AG08395 (cell line): ENCODE measurements at regions not wholly inside any gene's neighbourhood (a gene's known extent, or its start where the extent isn't known, plus 50 kb on each side); places are given as distances from the start of the nearest gene placed in this dataset.
"Not testable (repeated sequence)": the region's sequence is repeated elsewhere in the genome, so short reads cannot be mapped to it uniquely, and the experiment has no call there.

Experiments
- DNase-seq: peaks from one replicate; pipeline ENCODE4 v3.0.0; 2012; ENCODE audit warnings: mixed read lengths, low spot score

DNA sequence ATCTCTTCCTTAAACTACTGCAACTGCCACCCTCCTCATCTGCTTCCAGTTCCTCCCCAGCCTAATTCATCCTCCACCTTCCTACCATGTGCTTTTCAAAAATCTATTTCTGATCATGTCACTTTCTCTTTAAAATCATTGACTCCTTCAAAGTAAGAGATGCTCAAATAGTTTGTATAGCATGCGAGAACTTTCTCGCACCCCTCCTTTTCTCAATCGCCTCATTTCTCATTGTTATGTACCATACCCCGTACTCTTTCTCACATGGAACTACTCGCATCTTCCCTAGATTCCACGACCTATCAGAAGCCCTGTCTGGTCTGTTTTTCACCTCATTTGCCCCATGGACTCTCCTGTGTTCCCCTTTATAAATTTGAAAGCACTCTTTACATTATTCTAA is 238.2 kb downstream of the NRIP1 start:
- DNase-seq, result no peak

DNA sequence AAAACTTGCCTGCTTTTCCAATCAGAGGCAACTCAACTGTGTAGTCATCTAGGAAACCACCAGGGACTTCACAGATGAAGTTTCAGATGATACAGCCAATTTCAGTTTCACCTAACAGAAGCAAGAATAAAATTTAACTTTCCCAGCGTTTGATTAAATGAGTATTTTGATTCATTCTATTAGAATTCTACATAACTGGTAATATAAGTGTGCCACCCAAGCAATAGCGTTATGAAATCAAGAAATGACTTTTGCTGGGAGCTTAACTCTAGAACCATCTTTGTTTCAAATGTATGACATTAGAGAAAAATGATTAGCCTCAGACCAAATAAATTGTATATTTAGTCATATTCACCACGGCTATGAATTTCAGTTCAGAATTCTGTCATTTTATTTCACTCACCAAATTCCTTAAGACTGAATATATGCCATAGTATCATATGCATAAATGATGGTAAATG is 239.3 kb downstream of the NRIP1 start:
- no peak for DNase-seq

DNA sequence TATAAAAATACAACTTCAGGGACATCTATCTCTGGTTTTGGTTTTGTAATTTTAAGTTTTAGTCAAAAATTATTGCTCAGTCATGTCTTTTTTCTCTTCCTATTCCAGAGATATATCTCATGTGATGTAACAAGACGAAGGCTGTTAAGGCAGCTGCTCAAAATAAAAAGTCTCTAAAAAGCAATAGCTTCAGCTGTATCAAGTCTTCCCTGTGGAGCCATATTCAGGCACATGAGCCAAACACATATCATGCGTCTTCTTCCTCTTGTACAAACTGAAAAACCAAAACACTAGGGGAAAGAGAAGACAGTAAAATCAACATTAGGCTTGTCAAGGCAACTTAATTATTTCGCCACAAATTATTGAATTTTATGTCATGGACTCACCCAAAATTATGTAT is 240.7 kb downstream of the NRIP1 start:
- no peak for DNase-seq

DNA sequence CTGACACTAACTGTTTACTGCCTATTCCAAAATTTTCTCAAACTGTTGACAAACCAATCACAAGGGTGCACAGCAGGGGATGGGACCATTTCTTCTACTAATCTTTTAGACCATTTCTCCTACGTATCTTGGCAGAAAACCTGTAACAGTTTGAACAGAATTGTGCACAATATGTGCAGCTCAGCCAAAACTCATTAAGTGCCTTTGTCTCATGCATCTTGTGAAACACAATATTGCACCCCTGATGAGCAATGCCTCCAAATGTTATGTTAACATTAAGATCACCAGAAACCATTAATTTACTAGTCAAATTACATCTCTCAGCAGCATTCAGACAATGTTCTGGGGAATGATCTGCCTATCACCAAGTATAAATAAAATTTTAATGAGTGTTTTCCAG is 247.5 kb downstream of the NRIP1 start:
- DNase-seq, result no peak

DNA sequence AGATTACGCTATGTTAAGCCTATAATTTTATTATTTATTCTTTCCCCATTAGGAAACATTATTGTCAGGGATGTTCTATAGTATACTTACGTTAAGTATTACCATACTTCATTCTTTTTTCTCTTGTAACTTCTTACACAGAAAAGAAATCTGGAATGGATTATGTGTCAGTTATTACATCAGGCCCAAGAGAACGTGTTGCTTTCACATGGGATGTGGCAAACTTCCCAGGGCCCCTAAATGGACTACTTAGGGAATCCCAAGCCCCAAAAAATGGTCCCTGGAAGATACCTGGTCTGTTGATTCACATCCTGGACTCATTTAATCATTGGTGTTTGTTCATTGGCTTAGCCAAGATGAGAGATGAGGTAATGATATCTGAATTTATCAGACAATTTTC is 249.8 kb downstream of the NRIP1 start:
- no peak for DNase-seq

DNA sequence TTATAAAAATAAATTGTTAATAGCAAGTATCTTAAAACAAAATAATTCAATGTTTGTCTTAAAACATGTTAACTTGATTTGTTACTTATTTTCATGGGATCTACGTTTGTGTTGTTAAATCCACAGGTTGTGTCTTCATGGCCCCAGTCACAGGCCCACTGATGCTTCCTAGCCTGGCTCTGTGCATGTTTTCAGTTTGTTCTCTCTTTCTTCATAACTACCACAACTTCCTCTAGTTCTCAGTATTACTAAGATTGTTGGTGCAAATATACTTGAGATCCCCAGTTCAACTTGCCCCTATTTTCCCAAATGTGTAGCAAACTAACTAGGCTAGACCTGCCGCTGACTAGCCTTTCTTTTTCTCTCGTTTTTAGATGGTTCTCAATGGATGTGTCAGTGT is 250.5 kb downstream of the NRIP1 start:
- DNase-seq, result no peak

DNA sequence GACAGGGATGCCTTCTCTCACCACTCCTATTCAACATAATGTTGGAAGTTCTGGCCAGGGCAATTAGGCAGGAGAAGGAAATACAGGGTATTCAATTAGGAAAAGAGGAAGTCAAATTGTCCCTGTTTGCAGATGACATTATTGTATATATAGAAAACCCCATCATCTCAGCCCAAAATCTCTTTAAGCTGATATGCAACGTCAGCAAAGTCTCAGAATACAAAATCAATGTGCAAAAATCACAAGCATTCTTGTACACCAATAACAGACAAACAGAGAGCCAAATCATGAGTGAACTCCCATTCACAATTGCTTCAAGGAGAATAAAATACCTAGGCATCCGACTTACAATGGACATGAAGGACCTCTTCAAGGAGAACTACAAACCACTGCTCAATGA is 258.1 kb upstream of the SAMSN1 start:
- DNase-seq, result not testable (repeated sequence)

DNA sequence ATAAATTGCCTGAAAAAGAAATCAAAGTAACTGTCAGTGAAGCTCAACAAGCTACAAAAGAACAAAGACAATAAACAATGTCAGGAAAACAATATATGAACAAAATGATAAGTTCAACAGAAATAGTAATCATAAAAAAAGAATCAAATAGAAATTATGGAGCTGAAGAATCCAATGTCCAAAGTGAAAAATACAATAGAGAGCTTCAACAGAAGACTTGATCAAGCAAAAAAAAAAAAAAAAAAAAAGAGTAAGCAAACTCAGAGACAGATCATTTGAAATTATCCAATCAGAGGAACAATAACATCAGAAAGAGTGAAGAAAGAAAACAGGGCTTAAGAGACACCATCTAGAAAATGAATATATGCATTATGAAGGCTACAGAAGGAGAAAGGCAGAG is 251.4 kb upstream of the SAMSN1 start:
- DNase-seq, result no peak

DNA sequence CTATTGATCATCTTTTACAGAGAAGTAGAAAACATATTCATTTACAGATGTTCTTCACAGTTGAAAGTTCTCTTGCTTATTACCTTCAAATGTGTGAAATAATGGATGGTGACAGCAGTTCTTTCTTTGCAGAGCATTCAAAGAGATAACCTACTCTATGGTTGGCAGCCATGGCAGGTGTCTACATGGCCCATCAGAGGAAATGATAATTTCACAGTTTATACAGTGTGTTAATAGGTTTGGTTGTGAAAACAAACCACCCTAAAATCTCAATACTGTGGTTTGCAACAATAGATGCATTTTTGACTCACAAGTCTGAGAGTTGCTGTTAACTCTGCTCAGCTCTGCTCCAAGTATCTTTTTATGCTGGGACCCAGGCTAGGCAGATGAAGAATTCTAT is 241.2 kb upstream of the SAMSN1 start:
- no peak for DNase-seq

DNA sequence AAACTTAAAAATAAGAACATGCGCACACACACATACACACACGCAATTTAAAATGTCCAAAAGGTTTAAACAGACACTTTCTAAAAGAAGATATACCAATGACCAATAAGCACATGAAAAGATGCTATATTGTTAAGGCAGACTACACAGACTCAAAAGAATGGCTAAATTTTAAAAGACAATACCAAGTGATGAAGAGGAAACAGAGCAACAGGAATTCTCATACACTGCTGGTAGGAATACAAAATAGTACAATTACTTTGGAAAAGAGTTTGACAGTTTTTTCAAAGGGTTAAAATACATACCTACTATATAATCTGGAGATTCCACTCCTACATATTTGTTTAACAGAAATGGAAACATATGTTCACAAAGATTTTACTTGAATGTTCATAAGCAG is 239.6 kb upstream of the SAMSN1 start:
- DNase-seq, result no peak

DNA sequence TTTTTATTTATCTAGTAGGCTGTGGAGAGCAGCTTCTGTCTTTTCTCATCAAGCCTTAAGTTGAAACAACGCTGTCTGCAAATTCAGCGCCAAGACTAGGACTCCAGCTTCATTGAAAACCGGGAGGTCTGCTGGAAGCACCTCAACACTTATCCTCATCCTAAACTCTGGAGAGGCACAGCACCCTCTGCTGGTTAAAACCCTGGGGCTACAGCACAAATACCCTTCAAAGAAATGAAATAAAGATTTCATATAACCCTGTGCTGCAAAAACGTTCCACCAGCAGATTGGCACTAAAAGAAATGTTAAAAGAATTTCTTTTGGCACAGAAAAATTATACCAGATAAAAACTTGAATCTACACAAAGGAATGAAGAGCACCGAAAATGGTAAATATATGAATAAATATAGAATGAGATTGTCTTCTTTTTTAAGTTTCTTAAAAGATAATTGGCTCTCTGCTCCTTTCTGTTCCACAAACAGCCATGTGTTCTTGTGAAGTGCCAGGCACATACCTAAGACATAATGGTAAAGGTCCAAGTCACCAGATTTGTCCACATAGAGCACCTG is 227.7 kb upstream of the SAMSN1 start:
- DNase-seq, result no peak

DNA sequence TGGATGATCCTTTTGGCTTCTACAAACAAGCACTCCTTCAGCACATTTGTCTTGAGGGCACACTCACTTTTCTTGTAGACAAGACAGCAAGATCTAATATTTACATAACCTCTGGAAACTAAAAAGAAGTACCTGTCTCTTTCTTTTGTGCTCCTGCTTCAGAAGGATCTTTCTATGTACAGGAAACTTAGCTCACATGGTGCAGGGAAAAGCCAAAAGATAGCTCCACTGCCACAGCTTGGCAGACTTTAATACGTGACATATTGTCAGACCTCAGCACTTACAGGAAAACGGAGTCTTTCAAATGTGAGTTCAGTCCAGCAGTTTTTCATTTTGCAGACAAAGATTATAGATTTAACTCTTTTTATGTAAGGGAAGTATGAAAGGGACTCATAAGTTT is 225.5 kb upstream of the SAMSN1 start:
- DNase-seq, result no peak

DNA sequence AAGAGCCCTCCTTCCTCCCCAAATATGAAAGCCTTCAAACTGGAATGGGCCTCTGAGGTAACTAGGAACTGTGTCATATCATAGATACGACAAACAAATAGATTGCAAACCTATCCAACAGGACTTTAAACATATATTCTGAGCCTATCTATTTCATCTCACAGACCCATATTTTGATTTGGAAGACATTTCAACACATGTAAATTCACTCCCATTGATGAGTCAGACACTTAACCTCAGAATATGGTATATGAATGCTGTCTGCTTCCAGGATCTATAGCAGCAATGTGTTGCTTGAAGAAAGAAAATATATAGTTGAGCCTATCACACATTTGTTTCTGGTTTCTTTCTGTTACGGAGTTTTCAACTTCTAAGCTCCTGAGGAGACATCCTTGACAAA is 221.9 kb upstream of the SAMSN1 start:
- no peak for DNase-seq

DNA sequence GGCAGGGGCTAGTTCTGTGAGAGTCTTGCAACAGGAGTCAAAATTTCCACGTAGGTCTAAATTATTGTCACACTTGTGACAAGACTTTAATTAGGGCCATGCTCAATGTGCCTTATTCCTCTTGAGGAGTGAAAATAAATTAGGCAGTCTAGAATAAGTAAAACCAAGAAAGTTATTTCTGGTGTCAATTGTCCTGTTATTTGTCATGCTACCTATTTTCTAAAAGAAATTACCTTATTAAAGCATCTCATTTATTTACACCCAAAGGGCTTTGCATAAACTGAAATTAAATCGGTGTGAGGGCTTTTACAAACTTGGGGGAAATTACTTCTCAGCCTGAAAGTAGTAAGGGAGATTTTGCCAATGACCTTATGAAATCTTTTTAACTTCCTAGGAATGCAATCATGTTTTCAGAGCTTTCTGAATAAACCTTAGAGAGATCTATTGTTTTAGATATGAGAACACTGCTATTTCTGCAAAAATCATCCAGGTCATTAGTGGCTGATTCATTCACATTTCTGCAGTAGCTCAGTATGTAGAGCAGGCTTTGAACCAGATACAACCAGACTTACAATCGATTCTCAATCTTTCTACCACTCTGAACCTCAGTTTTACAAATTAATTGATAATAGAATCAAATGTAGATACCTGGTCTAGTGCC is 221.2 kb upstream of the SAMSN1 start:
- no peak for DNase-seq

DNA sequence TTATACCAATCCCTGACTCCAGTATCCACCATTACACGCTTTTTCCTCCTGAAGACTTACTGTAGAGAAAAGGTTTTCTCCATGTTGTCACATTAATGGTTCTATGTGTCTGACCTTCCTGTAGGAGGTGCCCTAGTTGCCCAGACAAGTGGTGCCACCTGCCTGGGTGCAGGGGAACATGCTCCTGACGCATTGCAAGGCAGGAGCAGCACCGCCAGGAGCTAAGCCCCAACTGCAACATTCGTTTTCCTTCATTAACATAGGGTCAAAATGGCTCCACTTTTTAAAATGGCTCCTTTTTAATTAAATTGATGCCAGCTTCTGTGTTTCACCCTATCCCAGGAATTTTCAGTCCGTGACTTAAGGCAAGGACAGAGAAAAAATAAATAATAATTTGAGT is 220.1 kb upstream of the SAMSN1 start:
- DNase-seq, result no peak

DNA sequence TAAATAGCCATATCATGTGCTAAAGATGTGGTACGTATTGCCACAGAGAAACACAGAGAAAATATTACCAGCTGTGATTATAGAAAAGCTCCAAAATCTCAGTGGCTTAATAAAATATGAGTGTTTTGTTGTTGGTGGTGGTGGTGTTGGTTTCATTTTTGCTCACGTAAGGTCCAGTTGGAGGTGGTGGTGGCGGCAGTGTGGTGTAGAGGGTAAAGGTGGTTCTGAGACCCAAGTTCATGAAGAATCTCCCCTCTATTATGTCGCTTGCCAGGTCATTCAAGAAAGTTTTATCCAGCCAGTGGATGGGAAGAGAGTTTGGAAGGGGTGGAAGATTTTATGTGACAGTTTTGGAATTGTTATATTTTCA is 217.6 kb upstream of the SAMSN1 start:
- no peak for DNase-seq

DNA sequence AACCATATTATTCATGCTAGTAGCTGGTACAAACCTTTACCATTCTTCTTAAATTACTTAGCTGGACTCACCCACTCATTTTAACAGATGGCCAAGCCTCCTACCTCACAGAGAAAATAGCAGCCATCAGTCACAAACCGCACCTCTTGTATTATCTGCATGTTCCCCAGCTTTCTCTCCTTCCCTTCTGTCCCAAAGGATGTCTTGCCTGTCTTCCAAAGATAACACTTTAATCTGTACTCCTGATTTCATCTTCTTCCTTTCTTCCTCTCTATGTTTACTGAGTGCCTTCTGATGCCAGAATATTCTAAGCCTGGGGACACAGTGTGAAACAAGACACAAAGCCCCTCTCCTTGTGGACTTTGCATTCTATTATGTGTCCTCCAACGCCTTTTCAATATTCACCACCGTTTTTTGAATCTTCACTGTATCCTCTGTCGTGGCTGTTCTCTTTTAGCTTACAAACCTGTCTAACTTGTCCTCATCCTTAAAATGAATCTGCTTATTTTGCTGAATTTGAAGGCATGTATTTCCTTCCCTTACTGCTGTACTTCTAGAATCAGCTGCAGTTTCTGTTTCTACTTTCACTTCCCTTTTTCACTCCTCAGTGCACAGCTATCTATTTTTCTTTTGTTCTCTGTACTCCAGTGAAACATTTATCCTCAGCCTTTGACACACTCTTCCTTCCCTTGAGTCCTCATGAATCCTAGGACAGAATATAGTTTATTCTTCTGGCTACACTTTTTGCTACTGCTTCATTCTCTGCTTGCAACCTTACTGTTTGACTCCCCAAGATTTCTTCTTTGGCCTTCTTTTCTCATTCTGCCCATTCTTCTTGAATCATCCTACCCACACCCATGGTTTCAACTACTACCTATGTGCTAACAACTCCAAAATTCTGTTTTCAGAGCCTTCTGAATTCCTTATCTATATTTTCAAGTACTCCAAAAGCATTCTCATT is 216.9 kb upstream of the SAMSN1 start:
- DNase-seq, result no peak

DNA sequence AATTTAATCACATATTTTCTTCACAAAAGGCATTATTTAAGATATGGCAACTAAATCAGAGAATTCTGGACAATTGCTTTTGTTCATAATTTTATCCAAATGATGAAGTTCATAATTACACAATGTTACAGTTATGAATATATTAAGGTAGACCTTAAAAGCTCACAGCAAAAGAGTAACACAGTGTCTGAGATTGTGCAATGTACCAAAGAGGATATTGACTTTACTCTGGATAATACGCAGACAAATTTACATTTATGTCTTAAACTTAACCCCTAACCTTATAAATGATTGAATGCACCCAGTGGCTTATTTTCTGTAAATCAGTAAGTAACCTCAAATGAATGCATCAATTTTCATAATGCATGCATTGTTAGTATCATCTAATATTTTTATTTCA is 216.2 kb upstream of the SAMSN1 start:
- DNase-seq, result no peak

DNA sequence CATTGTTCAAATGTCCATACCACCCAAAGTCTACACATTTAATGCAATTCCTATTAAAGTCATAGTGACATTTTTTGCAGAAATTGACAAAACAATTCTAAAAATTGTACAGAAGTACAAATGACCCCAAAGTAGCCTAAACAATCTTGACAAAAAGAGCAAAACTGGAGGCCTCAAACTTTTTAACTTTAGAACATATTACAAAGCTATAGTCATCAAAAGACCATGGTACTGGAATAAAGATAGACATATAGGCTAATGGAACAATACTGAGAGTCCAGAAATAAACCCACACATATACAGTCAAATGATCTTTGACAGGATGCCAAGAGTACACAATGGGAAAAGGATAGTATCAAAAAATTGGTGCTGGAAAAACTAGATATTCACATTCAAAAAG is 213.2 kb upstream of the SAMSN1 start:
- DNase-seq, result no peak

DNA sequence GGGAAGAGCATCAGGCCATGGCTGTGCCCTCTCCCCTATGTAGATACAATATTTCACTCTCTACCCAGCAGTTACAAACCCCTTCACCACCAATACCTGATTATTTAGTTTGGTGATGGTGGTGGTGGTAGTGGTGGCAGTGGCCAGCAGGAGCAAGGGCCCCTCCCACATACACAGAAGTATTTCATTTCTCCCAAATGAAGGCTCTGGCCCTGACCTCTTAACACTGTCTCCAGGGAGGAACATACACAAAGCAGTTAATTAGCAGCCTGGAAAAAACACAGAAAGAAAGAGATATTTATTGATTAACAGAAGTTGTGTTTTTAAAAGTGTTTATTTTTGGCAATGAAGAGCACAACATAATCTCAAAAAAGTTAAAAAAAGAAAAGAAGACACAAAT is 212.7 kb upstream of the SAMSN1 start:
- DNase-seq, result no peak

DNA sequence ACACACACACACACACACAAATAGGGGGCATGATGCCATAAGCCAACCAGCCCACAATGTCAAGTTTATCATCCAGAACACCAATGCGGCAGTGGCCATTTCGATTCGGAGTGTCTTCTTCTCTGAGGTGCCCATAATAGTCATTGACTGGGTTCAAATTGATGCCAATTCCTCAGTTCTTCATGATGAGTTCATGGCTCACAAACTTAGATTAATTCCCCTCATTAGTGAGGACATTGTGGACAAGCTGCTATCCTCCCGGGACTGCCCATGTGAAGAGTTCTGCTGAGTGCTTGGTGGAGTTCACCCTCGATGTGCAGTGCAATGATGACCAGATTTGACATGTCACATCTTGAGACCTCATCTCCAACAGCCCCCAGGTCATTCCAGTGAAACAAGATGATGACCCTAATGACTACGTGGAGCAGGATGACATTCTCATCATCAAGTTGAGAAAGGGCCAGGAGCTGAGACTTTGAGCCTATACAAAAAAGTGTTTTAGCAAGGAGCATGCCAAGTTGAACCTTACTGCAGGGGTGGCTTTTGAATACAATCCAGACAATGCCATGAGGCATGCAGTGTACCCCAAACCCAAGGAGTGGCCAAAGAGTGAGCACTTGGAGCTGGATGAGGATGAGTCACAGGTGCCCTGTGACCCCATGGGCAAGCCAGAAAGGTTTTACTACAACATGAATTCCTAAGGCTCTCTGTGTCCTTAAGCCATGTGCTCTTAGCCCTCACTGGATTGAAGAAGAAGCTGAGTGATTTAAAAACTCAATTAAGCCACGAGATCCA is 211.6 kb upstream of the SAMSN1 start:
- DNase-seq, result no peak

DNA sequence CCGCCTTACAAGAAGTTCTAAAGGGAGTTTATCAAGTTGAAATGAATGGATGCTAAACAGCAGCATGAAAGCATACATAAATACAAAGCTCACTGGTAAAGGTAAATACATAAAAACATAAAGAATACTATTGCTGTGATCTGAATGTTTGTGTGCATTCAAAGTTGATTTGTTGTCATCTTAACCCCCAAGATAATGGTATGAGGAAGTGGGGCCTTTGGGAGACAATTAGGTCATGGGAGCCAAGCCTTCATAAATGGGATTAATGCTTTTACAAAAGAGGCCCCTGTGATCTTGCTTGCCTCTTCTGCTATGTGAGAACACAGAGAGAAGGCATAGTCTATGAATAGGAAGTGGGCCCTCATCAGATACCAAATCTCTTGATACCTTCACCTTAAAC is 209.0 kb upstream of the SAMSN1 start:
- DNase-seq, result no peak
